PFSK-1 (cell line): ENCODE measurements at regions not wholly inside any gene's neighbourhood (a gene's known extent, or its start where the extent isn't known, plus 50 kb on each side); places are given as distances from the start of the nearest gene placed in this dataset.

ENCODE experiments used
- POLR2AphosphoS5 ChIP-seq: IDR thresholded peaks from 2 replicates; pipeline ENCODE4 v1.6.1; 2012; ENCODE audit warnings: low read depth, mild to moderate bottlenecking, control low read depth, low read length, moderate library complexity
- TAF1 ChIP-seq: IDR thresholded peaks from 2 replicates; pipeline ENCODE4 v1.6.1; 2012; ENCODE audit warnings: low read length, control low read depth, borderline replicate concordance; ENCODE audit not compliant: insufficient read depth
- TF ChIP-seq, protein P1 (sequence below), 2 experiments: IDR thresholded peaks; 2 replicates each; pipeline versions ENCODE4 v1.6.1 to v1.8.0; 2011 to 2012; ENCODE audit warnings: low read depth in 2 of 2, low read length in 2 of 2, control low read depth in 1 of 2, inconsistent platforms in 1 of 2, mild to moderate bottlenecking in 1 of 2, moderate library complexity in 1 of 2; ENCODE audit not compliant: insufficient read depth in 1 of 2

DNA sequence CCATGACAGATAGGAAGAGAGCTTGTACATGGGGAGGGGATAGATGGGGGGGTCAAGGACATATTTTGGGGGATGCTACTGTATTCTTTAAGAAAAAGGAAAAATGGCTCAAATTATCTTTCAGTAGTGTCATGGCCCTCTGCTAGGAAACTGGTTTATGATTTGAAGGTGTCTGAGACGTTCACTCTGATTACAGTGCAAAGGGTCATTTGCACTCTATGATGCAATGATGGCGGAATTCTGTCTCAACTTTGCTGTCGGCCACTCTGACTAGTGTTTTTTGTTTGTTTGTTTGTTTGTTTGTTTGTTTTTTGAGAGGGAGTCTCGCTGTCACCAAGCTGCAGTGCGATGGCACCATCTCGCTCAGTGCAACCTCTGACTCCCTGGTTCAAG is 180.0 kb downstream of the SOX4 start:
- TF ChIP-seq POLR2AphosphoS5 (no peak), TAF1 (no peak)
- TF ChIP-seq, protein P1, sequence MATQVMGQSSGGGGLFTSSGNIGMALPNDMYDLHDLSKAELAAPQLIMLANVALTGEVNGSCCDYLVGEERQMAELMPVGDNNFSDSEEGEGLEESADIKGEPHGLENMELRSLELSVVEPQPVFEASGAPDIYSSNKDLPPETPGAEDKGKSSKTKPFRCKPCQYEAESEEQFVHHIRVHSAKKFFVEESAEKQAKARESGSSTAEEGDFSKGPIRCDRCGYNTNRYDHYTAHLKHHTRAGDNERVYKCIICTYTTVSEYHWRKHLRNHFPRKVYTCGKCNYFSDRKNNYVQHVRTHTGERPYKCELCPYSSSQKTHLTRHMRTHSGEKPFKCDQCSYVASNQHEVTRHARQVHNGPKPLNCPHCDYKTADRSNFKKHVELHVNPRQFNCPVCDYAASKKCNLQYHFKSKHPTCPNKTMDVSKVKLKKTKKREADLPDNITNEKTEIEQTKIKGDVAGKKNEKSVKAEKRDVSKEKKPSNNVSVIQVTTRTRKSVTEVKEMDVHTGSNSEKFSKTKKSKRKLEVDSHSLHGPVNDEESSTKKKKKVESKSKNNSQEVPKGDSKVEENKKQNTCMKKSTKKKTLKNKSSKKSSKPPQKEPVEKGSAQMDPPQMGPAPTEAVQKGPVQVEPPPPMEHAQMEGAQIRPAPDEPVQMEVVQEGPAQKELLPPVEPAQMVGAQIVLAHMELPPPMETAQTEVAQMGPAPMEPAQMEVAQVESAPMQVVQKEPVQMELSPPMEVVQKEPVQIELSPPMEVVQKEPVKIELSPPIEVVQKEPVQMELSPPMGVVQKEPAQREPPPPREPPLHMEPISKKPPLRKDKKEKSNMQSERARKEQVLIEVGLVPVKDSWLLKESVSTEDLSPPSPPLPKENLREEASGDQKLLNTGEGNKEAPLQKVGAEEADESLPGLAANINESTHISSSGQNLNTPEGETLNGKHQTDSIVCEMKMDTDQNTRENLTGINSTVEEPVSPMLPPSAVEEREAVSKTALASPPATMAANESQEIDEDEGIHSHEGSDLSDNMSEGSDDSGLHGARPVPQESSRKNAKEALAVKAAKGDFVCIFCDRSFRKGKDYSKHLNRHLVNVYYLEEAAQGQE (IDR thresholded peaks at IDR 0.05; ENCODE audit: insufficient read depth in 1 of 2, low read depth in 2 of 2, low read length in 2 of 2), result no peak
